H1 (cell line): ENCODE measurements at regions not wholly inside any gene's neighbourhood (a gene's known extent, or its start where the extent isn't known, plus 50 kb on each side); places are given as distances from the start of the nearest gene placed in this dataset.

Source experiments
- CBX5 ChIP-seq: fragments of 300-800, 300-1000 bp; sonication (generic); IDR thresholded peaks from 2 replicates; pipeline ENCODE4 v1.7.1; 2016; ENCODE audit warnings: antibody characterized with exemption, low read length, low read depth
- CEBPB ChIP-seq: IDR thresholded peaks from 2 replicates; pipeline ENCODE4 v1.6.1; 2012; ENCODE audit warnings: low read depth, low read length
- FOSL1 ChIP-seq: IDR thresholded peaks from 2 replicates; pipeline ENCODE4 v1.6.1; 2011; ENCODE audit warnings: mild to moderate bottlenecking, low read depth, low read length, moderate library complexity; ENCODE audit not compliant: insufficient read depth
- NANOG ChIP-seq: IDR thresholded peaks from 2 replicates; pipeline ENCODE4 v1.6.1; 2011; ENCODE audit warnings: low read length, low read depth, mild to moderate bottlenecking, inconsistent platforms; ENCODE audit not compliant: insufficient read depth, poor library complexity, severe bottlenecking
- SAP30 ChIP-seq: fragments of 300-600 bp; sonication (generic); IDR thresholded peaks from 2 replicates; pipeline ENCODE4 v1.7.1; 2012; ENCODE audit warnings: low read length, moderate library complexity, mild to moderate bottlenecking, inconsistent platforms; ENCODE audit not compliant: insufficient read depth, insufficient replicate concordance

- no peak for TF ChIP-seq CBX5
- no peak for TF ChIP-seq SAP30
- no peak for TF ChIP-seq CEBPB
- no peak for TF ChIP-seq NANOG
- TF ChIP-seq FOSL1 = no peak
These were observed 180.7 kb upstream of the CXCR4 start (continued) for GRCh38 chr2:136298631-136299030.
